ENCODE measurements at regions not wholly inside any gene's neighbourhood (a gene's known extent, or its start where the extent isn't known, plus 50 kb on each side); places are given as distances from the start of the nearest gene placed in this dataset.
"Not testable (repeated sequence)": the region's sequence is repeated elsewhere in the genome, so short reads cannot be mapped to it uniquely, and the experiment has no call there.

- TF ChIP-seq CTCF (conservative IDR thresholded peaks at IDR 0.05); ZFX (IDR thresholded peaks at IDR 0.05): not testable (repeated sequence)
These were observed 221.7 kb downstream of the RPRM start for GRCh38 chr2:153256876-153257275.
